ENCODE measurements at regions not wholly inside any gene's neighbourhood (a gene's known extent, or its start where the extent isn't known, plus 50 kb on each side); places are given as distances from the start of the nearest gene placed in this dataset.

DNA sequence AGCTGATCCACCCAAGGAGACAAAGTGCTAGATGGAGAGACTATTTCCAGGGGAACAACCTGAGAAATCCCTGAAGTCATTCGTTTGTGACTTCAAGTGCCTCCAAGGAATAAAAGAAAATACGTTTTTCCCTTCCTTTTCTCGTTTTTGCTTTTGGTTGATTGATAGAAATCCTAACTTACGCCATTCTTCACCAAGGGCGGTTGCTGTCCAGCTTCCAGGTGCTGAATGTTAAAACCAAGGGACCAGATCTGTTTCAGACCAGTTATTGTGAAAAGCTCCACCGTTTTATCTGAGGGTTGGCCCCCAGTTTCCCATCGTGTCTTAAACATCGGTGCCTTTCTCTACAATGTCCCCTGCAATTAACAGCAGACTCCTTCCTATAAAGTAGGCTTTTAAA, 600.7 kb upstream of the SGCD start:
- FAIRE-seq (peak; percentile 57), DNase-seq (ENCODE audit: low read depth in 1 of 2, low spot score in 2 of 2) (peak in 1 of 2 experiments; percentile 65)
- H2BK5ac ChIP-seq (ENCODE audit: low read depth, low read length): no peak overlapping the region
- H3K36me3 ChIP-seq (ENCODE audit: control insufficient read depth in 2 of 4, insufficient read depth in 4 of 4, low read length in 3 of 4): no peaks in the 10 kb centered on the region
- no peak overlapping the region for H2AK5ac ChIP-seq (ENCODE audit: low read depth, low read length)
- H3K79me2 ChIP-seq (ENCODE audit: control insufficient read depth in 1 of 2, insufficient read depth in 2 of 2, low read length in 2 of 2): no peaks in the 10 kb centered on the region
- peaks cover 0 to 10% (median 2%) of the 10 kb centered on the region in 4 experiments; a peak in 5 of 7 replicates for H3K4me1 ChIP-seq (replicated peaks in 1 of 4; ENCODE audit: control insufficient read depth in 3 of 4, insufficient read depth in 4 of 4, low read length in 3 of 4)
- H3K27ac ChIP-seq (ENCODE audit: low read depth, low read length): no peak overlapping the region
- H3K9me3 ChIP-seq (ENCODE audit: insufficient read depth in 2 of 2, low read depth in 1 of 2, low read length in 1 of 2): no peaks in the 10 kb centered on the region
- CTCF ChIA-PET (ENCODE audit: partially characterized antibody): no interaction called here
- H2BK120ac ChIP-seq (replicated peaks; ENCODE audit: low read depth, low read length): no peak overlapping the region
- H2BK12ac ChIP-seq (ENCODE audit: low read depth, low read length): no peak overlapping the region
- no peak overlapping the region for H2BK15ac ChIP-seq (ENCODE audit: low read length)
- peaks cover 33 to 58% (median 53%) of the 10 kb centered on the region in 4 experiments for H3K27me3 ChIP-seq (replicated peaks in 1 of 4; ENCODE audit: control insufficient read depth in 3 of 4, extremely low read depth in 1 of 4, insufficient read depth in 3 of 4, low read length in 3 of 4)
- no peak overlapping the region for H2AFZ ChIP-seq (ENCODE audit: low read length)
- no peak overlapping the region for H3K23ac ChIP-seq (ENCODE audit: insufficient read length)
- H3K4me2 ChIP-seq (ENCODE audit: insufficient read depth in 1 of 2, low read depth in 2 of 2, low read length in 2 of 2): no peak overlapping the region
- no peak overlapping the region for H2BK20ac ChIP-seq (ENCODE audit: low read length)
- H3K4me3 ChIP-seq (ENCODE audit: extremely low read depth in 1 of 4, insufficient read depth in 2 of 4, low read depth in 3 of 4, low read length in 4 of 4): no peak overlapping the region
- POLR2A ChIA-PET (ENCODE audit: partially characterized antibody): no interaction called here
- no peak overlapping the region for H4K5ac ChIP-seq (ENCODE audit: insufficient read length, low read depth, low read length)
- H3K23me2 ChIP-seq (ENCODE audit: low read depth, low read length): peaks cover 17% of the 10 kb centered on the region; the same call in 1 of the 2 replicates
- H3K14ac ChIP-seq (ENCODE audit: insufficient read length): no peak overlapping the region
- peaks cover 2 to 4% of the 10 kb centered on the region in 2 experiments for H4K20me1 ChIP-seq (replicated peaks in 1 of 2; ENCODE audit: control insufficient read depth in 1 of 2, insufficient read depth in 2 of 2, low read length in 2 of 2)
- H3K18ac ChIP-seq (ENCODE audit: extremely low read depth, low read length): no peak overlapping the region
- H3K56ac ChIP-seq (replicated peaks; ENCODE audit: insufficient read length, low read depth, low read length): no peak overlapping the region
- no peaks in the 10 kb centered on the region for H3K79me1 ChIP-seq (ENCODE audit: low read depth, low read length)
- H3K4ac ChIP-seq (replicated peaks; ENCODE audit: insufficient read length, low read depth, low read length): no peak overlapping the region
- 43% methylated on average over 8 of the region's 8 CpGs; no CpG with 5 or more reads in 1 of the 2 experiments for WGBS, 2 experiments (ENCODE audit: extremely low coverage in 1 of 2, insufficient coverage in 1 of 2, insufficient read length in 1 of 2, insufficient replicate concordance in 2 of 2, low coverage in 1 of 2, low lambda C conversion rate in 2 of 2, missing lambda C conversion rate in 1 of 2)
- no peak overlapping the region for H4K91ac ChIP-seq (replicated peaks; ENCODE audit: insufficient read length, low read length)
- no peak overlapping the region for H4K8ac ChIP-seq (ENCODE audit: extremely low read depth, insufficient read depth, low read length)
- no peak overlapping the region for H3K9ac ChIP-seq (replicated peaks in 1 of 4; ENCODE audit: extremely low read depth in 1 of 4, low read depth in 3 of 4, low read length in 3 of 4)
- TF ChIP-seq SRF (IDR thresholded peaks at IDR 0.05; ENCODE audit: low read depth, low read length) (no peak), TEAD4 (IDR thresholded peaks at IDR 0.05; ENCODE audit: low read depth, low read length) (no peak), JUN (IDR thresholded peaks at IDR 0.05; ENCODE audit: low read depth, low read length) (no peak), ATF2 (IDR thresholded peaks at IDR 0.05; ENCODE audit: low read length) (no peak), EP300 (IDR thresholded peaks at IDR 0.05; ENCODE audit: borderline replicate concordance in 1 of 2, low read depth in 2 of 2, low read length in 2 of 2) (no peak), RBBP5 (IDR thresholded peaks at IDR 0.05; ENCODE audit: borderline replicate concordance, low read depth, low read length) (no peak), SIN3A (conservative IDR thresholded peaks at IDR 0.05 in 1 of 2, IDR thresholded peaks at IDR 0.05 in 1 of 2; ENCODE audit: low read depth in 1 of 2, low read length in 2 of 2) (0 out of 4 replicates have a peak, but pooled peaks of 1 of the 2 experiments have one; percentile 56), CEBPB (IDR thresholded peaks at IDR 0.05; ENCODE audit: low read depth, low read length) (0 out of 2 replicates have a peak, but pooled peaks have one; percentile 27), NANOG (IDR thresholded peaks at IDR 0.05; ENCODE audit: insufficient read depth, low read depth, low read length, poor library complexity, severe bottlenecking) (no peak), PHF8 (conservative IDR thresholded peaks at IDR 0.05; ENCODE audit: low read depth, low read length) (no peak)
- TF ChIP-seq, protein P1, sequence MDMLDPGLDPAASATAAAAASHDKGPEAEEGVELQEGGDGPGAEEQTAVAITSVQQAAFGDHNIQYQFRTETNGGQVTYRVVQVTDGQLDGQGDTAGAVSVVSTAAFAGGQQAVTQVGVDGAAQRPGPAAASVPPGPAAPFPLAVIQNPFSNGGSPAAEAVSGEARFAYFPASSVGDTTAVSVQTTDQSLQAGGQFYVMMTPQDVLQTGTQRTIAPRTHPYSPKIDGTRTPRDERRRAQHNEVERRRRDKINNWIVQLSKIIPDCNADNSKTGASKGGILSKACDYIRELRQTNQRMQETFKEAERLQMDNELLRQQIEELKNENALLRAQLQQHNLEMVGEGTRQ (IDR thresholded peaks at IDR 0.05; ENCODE audit: low read length): no peak

Data from H1 (cell line).